Suprapubic skin (tissue), 4 donors: ENCODE measurements at regions not wholly inside any gene's neighbourhood (a gene's known extent, or its start where the extent isn't known, plus 50 kb on each side); places are given as distances from the start of the nearest gene placed in this dataset.

Experiments
- EP300 ChIP-seq: sonication (generic); formaldehyde crosslinking; IDR thresholded peaks from one replicate; pipeline ENCODE4 v1.6.1; 2017; ENCODE audit warnings: antibody characterized with exemption
- POLR2A ChIP-seq, 2 donors: fragments of 450-650 bp; IDR thresholded peaks; one replicate each; pipeline ENCODE4 v1.6.1; 2017; ENCODE audit warnings: antibody characterized with exemption in 2 of 2, mild to moderate bottlenecking in 2 of 2, moderate library complexity in 2 of 2
- POLR2AphosphoS5 ChIP-seq, 3 donors: sonication (generic); formaldehyde crosslinking; IDR thresholded peaks; one replicate each; pipeline ENCODE4 v1.6.1; 2017; ENCODE audit warnings: antibody characterized with exemption in 3 of 3
- TF ChIP-seq, protein P1 (sequence below), 2 donors: fragments of 200-600 bp in 1 of 2; fragments of 450-650 bp in 1 of 2; sonication (generic) in 1 of 2; IDR thresholded peaks; one replicate each; pipeline ENCODE4 v1.5.1; 2016 to 2019; ENCODE audit warnings: antibody characterized with exemption in 2 of 2, mild to moderate bottlenecking in 1 of 2, moderate library complexity in 1 of 2

DNA sequence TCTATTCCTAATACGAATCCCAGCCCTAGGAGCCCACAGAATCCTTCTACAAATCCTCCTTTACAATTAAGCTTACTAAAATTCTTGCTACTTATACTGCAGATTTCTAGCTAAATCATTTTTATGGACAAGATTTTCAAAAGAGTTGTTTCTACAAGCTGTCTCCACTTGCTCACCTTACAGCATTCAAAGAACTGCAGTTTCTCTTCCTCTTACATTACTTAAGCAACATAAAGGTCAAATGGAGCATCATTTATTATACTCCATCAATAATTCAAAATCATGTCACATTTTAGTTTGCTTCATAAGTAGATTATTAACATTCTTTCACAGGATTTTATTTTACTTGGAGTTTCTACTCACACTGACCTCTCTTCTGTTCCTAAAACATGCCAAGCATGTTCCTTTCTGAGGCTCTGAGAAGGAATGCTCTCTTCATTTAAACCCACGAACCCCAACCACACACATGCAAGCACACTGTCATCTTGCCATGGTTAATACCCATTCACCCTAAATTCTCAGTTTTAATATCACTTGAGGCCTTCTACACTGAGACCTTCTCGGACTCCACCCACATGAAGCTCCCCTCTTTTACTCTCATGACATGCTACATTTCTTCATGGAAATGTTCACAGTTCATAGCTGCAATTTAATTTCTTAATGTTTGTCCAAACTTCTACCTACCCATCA lies 388.2 kb downstream of the TBC1D32 start:
- TF ChIP-seq, protein P1, sequence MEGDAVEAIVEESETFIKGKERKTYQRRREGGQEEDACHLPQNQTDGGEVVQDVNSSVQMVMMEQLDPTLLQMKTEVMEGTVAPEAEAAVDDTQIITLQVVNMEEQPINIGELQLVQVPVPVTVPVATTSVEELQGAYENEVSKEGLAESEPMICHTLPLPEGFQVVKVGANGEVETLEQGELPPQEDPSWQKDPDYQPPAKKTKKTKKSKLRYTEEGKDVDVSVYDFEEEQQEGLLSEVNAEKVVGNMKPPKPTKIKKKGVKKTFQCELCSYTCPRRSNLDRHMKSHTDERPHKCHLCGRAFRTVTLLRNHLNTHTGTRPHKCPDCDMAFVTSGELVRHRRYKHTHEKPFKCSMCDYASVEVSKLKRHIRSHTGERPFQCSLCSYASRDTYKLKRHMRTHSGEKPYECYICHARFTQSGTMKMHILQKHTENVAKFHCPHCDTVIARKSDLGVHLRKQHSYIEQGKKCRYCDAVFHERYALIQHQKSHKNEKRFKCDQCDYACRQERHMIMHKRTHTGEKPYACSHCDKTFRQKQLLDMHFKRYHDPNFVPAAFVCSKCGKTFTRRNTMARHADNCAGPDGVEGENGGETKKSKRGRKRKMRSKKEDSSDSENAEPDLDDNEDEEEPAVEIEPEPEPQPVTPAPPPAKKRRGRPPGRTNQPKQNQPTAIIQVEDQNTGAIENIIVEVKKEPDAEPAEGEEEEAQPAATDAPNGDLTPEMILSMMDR (IDR thresholded peaks at IDR 0.05), result no peak
- TF ChIP-seq POLR2AphosphoS5 (IDR thresholded peaks at IDR 0.05), result no peak
- TF ChIP-seq POLR2A (IDR thresholded peaks at IDR 0.05), result no peak
- TF ChIP-seq EP300, result no peak
